Heart left ventricle (tissue), 16 donors: ENCODE measurements at regions not wholly inside any gene's neighbourhood (a gene's known extent, or its start where the extent isn't known, plus 50 kb on each side); places are given as distances from the start of the nearest gene placed in this dataset.

ENCODE experiments used
- ATAC-seq, 4 donors: fragments of 200-7000 bp; cut with Tn5 transposase; one replicate each; pipeline ENCODE4 v1.9.1; 2020 to 2022; ENCODE audit warnings: moderate library complexity in 4 of 4, mild to moderate bottlenecking in 3 of 4, moderate number of reproducible peaks in 1 of 4
- DNase-seq, 5 donors: peaks; one replicate each; pipeline ENCODE4 v3.0.0-alpha.2; 2020
- H3K27ac ChIP-seq, 12 donors: fragments of 200-600 bp; sonication (generic) in 4 of 12; one replicate each; pipeline versions ENCODE4 v1.5.0 to v1.8.0; 2016 to 2022; ENCODE audit warnings: mild to moderate bottlenecking in 2 of 12
- H3K27me3 ChIP-seq, 9 donors: fragments of 200-600 bp; sonication (generic) in 2 of 9; one replicate each; pipeline versions ENCODE4 v1.5.1 to v1.8.0; 2016 to 2022; ENCODE audit warnings: mild to moderate bottlenecking in 3 of 9
- H3K36me3 ChIP-seq, 9 donors: fragments of 200-600 bp; sonication (generic) in 2 of 9; one replicate each; pipeline versions ENCODE4 v1.5.0 to v1.8.0; 2018 to 2022; ENCODE audit warnings: mild to moderate bottlenecking in 2 of 9
- H3K4me1 ChIP-seq, 12 donors: fragments of 200-600 bp; sonication (generic) in 4 of 12; one replicate each; pipeline versions ENCODE4 v1.5.0 to v1.8.0; 2016 to 2022; ENCODE audit warnings: mild to moderate bottlenecking in 3 of 12
- H3K4me3 ChIP-seq, 12 donors: fragments of 200-600 bp; sonication (generic) in 4 of 12; one replicate each; pipeline versions ENCODE4 v1.5.0 to v1.8.0; 2017 to 2022; ENCODE audit warnings: mild to moderate bottlenecking in 9 of 12, moderate library complexity in 4 of 12
- H3K9me3 ChIP-seq, 12 donors: fragments of 200-600 bp; sonication (generic) in 4 of 12; one replicate each; pipeline versions ENCODE4 v1.5.0 to v1.8.0; 2016 to 2022; ENCODE audit warnings: mild to moderate bottlenecking in 1 of 12
- CTCF ChIP-seq, 12 donors: fragments of 200-600 bp; sonication (generic) in 4 of 12; IDR thresholded peaks; one replicate each; pipeline versions ENCODE4 v1.5.0 to v1.8.0; 2018 to 2022; ENCODE audit warnings: antibody characterized with exemption in 12 of 12, mild to moderate bottlenecking in 5 of 12
- POLR2A ChIP-seq, 2 donors: fragments of 450-650 bp; IDR thresholded peaks; one replicate each; pipeline ENCODE4 v1.6.1; 2017; ENCODE audit warnings: antibody characterized with exemption in 2 of 2, mild to moderate bottlenecking in 2 of 2, moderate library complexity in 2 of 2
- WGBS, 4 donors: extraction: QIAGEN DNeasy Blood & Tissue Kit in 2 of 4; methylation state at CpG; one replicate each; pipeline versions ENCODE4 v1.1.5 to v1.1.7; 2013 to 2018; 5-methylcytosine and 5-hydroxymethylcytosine counted together
- intact Hi-C, 10 donors: fragments of 100-400 bp; cut with DNase I; formaldehyde crosslinking; loops; one replicate each; pipeline versions ENCODE4 v1.11.1 to v1.14.2; 2022
- donor health status: ischemic (EF 13 %, LVEDD 7.1; RV severe dilation, severe dysfunction).
- donor health status: healthy with polysubstance abuse.
- donor health status: DM: no; HTN: yes; CAD: no.
- donor health status: DM: no; HTN: no; CAD: no.
- donor health status: ischemic (EF 25% LVEDD 6.9; RV normal size, moderate dysfunction).
- donor health status: ischemic (EF 25% LVEDD 5.7; RV mildly dilated, moderate dysfunction).
- donor health status: healthy.
- donor health status: DM: yes; HTN: yes; CAD: no.
- donor health status: ischemic (EF 35%, LVEDD 5.7; RV mildly dilated, moderate dysfunction).
- donor health status: nonischemic (EF 11% LVEDD 7.7; RV severe dilation, severe dysfunction).
- donor health status: DM: yes; HTN: yes; CAD: no.
- donor health status: PGD.
- donor health status: ischemic (EF 29% LVEDD 5.4; RV normal size, mild dysfunction).
- donor health status: nonischemic (EF 23%, LVEDD 6.1; RV moderate dilation, normal function).

DNA sequence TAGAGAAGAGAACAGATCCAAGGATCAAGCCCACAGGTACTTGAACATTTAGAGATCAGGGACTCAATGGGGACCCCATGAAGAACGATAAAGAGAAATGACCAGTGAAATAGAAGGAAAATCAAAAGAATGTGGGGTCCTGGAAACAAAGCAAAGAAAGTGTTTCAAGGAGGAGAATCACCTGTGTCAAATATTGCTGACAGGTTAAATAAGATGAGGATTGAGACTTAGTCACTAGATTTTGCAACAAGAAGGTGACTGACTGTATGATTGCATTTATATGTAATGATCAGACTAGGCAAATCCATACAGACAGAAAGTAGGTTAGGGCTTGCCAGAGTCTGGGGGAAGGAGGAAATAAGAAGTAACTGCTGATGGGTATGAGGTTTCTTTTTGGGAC is 254.9 kb upstream of the NPY start:
- no peaks in the 10 kb centered on the region for H3K4me1 ChIP-seq
- DNase-seq (no peak), ATAC-seq (no peak)
- H3K36me3 ChIP-seq, result no peaks in the 10 kb centered on the region
- intact Hi-C loops, result no loop called here
- no peak overlapping the region for H3K27ac ChIP-seq
- no peaks in the 10 kb centered on the region for H3K9me3 ChIP-seq
- no peak overlapping the region for H3K4me3 ChIP-seq
- 68 to 80% (median 78%) methylated on average over 1 of the region's 1 CpG for whole genome bisulfite sequencing, 4 donors
- no peaks in the 10 kb centered on the region for H3K27me3 ChIP-seq
- TF ChIP-seq CTCF (IDR thresholded peaks at IDR 0.05), result no peak
- no peak for TF ChIP-seq POLR2A (IDR thresholded peaks at IDR 0.05)

DNA sequence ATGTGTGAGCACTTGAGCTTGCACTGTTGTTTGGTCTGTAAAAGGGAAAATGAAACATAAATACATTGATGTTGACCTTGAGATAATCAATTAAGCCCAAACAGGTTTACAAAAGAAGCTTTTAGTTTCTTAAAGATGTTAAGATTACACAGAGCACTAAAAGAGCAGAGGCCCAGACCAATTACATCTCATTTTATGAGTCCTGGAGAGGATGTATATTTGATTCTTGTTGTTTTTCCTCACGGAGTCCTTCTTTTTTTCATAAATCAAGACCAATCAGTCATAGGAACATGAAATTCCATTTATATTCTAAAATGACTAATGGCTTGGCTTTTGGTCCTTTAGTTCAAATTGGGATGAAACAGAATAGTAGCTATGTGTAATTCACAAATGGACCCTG is 249.7 kb upstream of the NPY start:
- no peak for DNase-seq
- H3K27ac ChIP-seq, result no peak overlapping the region
- no peaks in the 10 kb centered on the region for H3K4me1 ChIP-seq
- no peaks in the 10 kb centered on the region for H3K9me3 ChIP-seq
- no peaks in the 10 kb centered on the region for H3K27me3 ChIP-seq
- TF ChIP-seq POLR2A (IDR thresholded peaks at IDR 0.05) (no peak), CTCF (IDR thresholded peaks at IDR 0.05) (no peak)
- intact Hi-C loops, result no loop called here
- 73 to 86% (median 77%) methylated on average over 1 of the region's 1 CpG for WGBS, 4 donors
- no peak overlapping the region for H3K4me3 ChIP-seq
- H3K36me3 ChIP-seq, result no peaks in the 10 kb centered on the region
- ATAC-seq, result no peak

GRCh38 chr7:24035366-24036032 is 248.5 kb upstream of the NPY start:
- no peak for ATAC-seq
- no peak for DNase-seq
- no peak overlapping the region for H3K4me3 ChIP-seq
- H3K27ac ChIP-seq, result no peak overlapping the region
- 76 to 79% (median 78%) methylated on average over 5 of the region's 5 CpGs for WGBS, 4 donors
- H3K4me1 ChIP-seq, result no peaks in the 10 kb centered on the region
- H3K9me3 ChIP-seq, result no peaks in the 10 kb centered on the region
- no peaks in the 10 kb centered on the region for H3K27me3 ChIP-seq
- H3K36me3 ChIP-seq, result no peaks in the 10 kb centered on the region
- TF ChIP-seq POLR2A (IDR thresholded peaks at IDR 0.05) (no peak), CTCF (IDR thresholded peaks at IDR 0.05) (no peak)
- intact Hi-C loops, result no loop called here

DNA sequence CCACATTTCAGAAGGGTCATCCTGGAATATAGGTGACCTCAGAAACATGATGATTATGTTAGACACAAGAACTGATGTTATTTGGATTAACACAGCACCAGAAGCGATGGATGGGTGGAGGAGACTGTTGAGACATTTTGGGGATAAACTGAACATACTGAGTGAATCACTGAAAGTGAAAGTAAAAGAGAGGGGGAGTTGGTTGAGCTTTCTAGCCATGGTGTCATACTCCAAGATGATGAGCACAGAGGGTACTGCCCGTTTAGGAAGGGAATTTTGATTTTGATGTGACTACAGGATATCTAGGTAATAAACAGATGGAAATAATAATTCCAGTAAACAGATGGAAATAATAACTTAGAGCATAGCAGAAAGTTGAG is 248.0 kb upstream of the NPY start:
- TF ChIP-seq CTCF (IDR thresholded peaks at IDR 0.05) (no peak), POLR2A (IDR thresholded peaks at IDR 0.05) (no peak)
- 78 to 84% (median 80%) methylated on average over 2 of the region's 2 CpGs for WGBS, 4 donors
- H3K27ac ChIP-seq, result no peak overlapping the region
- H3K27me3 ChIP-seq, result no peaks in the 10 kb centered on the region
- H3K4me3 ChIP-seq, result no peak overlapping the region
- ATAC-seq (no peak), DNase-seq (no peak)
- no peaks in the 10 kb centered on the region for H3K9me3 ChIP-seq
- intact Hi-C loops, result no loop called here
- no peaks in the 10 kb centered on the region for H3K36me3 ChIP-seq
- H3K4me1 ChIP-seq, result no peaks in the 10 kb centered on the region
